ENCODE measurements at regions not wholly inside any gene's neighbourhood (a gene's known extent, or its start where the extent isn't known, plus 50 kb on each side); places are given as distances from the start of the nearest gene placed in this dataset.

DNA sequence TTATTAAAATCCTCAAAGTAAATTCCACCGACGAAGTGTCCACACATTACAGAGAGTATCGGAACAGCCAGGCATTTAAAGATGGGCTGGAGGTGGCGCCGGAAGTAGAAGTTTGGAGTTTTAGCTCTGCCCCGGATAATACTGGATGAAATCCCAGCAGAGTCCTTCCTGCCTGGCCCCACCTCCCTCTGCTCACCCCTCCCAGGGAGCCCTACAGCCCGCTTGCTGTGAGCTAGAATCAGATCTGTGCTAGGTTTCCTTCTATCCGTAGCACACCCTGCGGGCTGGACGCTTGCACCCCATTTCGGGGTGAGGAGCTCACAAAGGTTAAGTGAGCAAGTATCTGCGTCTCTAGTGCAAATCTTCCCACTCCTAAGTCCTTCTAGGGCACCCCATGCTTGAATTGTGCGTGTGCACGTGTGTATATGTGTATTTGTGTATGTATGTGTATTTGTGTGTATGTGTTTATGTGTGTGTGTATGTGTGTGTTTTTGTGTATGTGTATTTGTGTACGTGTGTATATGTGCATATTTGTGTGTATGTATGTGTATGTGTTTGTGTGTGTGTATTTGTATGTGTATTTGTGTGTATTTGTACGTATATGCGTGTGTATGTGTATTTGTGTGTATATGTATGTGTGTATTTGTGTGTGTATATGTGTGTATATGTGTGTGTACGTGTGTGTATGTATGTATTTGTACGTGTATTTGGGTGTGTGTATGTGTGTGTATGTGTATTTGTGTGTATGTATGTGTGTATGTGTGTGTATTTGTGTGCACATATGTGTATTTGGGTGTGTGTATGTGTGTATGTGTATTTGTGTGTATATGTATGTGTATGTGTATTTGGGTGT lies 61.4 kb downstream of the HAPSTR1 start:
- TF ChIP-seq, protein P1, sequence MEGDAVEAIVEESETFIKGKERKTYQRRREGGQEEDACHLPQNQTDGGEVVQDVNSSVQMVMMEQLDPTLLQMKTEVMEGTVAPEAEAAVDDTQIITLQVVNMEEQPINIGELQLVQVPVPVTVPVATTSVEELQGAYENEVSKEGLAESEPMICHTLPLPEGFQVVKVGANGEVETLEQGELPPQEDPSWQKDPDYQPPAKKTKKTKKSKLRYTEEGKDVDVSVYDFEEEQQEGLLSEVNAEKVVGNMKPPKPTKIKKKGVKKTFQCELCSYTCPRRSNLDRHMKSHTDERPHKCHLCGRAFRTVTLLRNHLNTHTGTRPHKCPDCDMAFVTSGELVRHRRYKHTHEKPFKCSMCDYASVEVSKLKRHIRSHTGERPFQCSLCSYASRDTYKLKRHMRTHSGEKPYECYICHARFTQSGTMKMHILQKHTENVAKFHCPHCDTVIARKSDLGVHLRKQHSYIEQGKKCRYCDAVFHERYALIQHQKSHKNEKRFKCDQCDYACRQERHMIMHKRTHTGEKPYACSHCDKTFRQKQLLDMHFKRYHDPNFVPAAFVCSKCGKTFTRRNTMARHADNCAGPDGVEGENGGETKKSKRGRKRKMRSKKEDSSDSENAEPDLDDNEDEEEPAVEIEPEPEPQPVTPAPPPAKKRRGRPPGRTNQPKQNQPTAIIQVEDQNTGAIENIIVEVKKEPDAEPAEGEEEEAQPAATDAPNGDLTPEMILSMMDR (IDR thresholded peaks at IDR 0.05; ENCODE audit: low read length), result no peak
- no peak for TF ChIP-seq EZH2 (optimal IDR thresholded peaks at IDR 0.05; ENCODE audit: low read depth, low read length)
